SK-N-SH treated with all-trans-retinoic acid at 6 μM for 48 hours (cell line): ENCODE measurements at regions not wholly inside any gene's neighbourhood (a gene's known extent, or its start where the extent isn't known, plus 50 kb on each side); places are given as distances from the start of the nearest gene placed in this dataset.

Experiments used
- ATAC-seq: fragments of 200-7000 bp; cut with Tn5 transposase; 3 replicates; pipeline ENCODE4 v1.9.1; 2020; ENCODE audit warnings: mild to moderate bottlenecking, moderate library complexity
- ARNTL ChIP-seq: fragments of 450-650 bp; formaldehyde crosslinking; IDR thresholded peaks from 2 replicates; pipeline ENCODE4 v1.5.0; 2020; ENCODE audit warnings: low read depth, mild to moderate bottlenecking, moderate library complexity, borderline replicate concordance
- BACH2 ChIP-seq: fragments of 250-450 bp; sonication (Bioruptor Pico); IDR thresholded peaks from 2 replicates; pipeline ENCODE4 v1.9.0; 2021; ENCODE audit warnings: mild to moderate bottlenecking, borderline replicate concordance
- CREB5 ChIP-seq: fragments of 250-450 bp; sonication (Bioruptor Pico); IDR thresholded peaks from 2 replicates; pipeline ENCODE4 v1.5.1; 2020; ENCODE audit warnings: low read depth, mild to moderate bottlenecking, moderate library complexity
- CSDC2 ChIP-seq: fragments of 250-450 bp; sonication (Bioruptor Pico); IDR thresholded peaks from 2 replicates; pipeline ENCODE4 v1.5.0; 2020; ENCODE audit warnings: mild to moderate bottlenecking, moderate library complexity
- CSRNP3 ChIP-seq: fragments of 250-450 bp; sonication (Bioruptor Pico); IDR thresholded peaks from 2 replicates; pipeline ENCODE4 v1.5.1; 2021; ENCODE audit warnings: mild to moderate bottlenecking, moderate library complexity
- ESRRG ChIP-seq: fragments of 250-450 bp; sonication (Bioruptor Pico); IDR thresholded peaks from 2 replicates; pipeline ENCODE4 v1.6.1; 2021; ENCODE audit warnings: mild to moderate bottlenecking
- GLIS3 ChIP-seq: fragments of 250-450 bp; sonication (Bioruptor Pico); IDR thresholded peaks from 2 replicates; pipeline ENCODE4 v1.5.0; 2020; ENCODE audit warnings: mild to moderate bottlenecking, moderate library complexity
- ISL1 ChIP-seq: fragments of 250-450 bp; sonication (Bioruptor Pico); IDR thresholded peaks from 2 replicates; pipeline ENCODE4 v2.1.2; 2022; ENCODE audit warnings: mild to moderate bottlenecking, moderate library complexity
- OSR1 ChIP-seq: fragments of 250-450 bp; sonication (Bioruptor Pico); IDR thresholded peaks from 2 replicates; pipeline ENCODE4 v1.8.0; 2022; ENCODE audit warnings: moderate library complexity, mild to moderate bottlenecking, inconsistent platforms
- PPARA ChIP-seq: fragments of 250-450 bp; sonication (Bioruptor Pico); IDR thresholded peaks from 2 replicates; pipeline ENCODE4 v1.5.0; 2020; ENCODE audit warnings: mild to moderate bottlenecking, borderline replicate concordance
- SNAI2 ChIP-seq: fragments of 250-450 bp; sonication (Bioruptor Pico); IDR thresholded peaks from 2 replicates; pipeline ENCODE4 v1.5.0; 2020; ENCODE audit warnings: mild to moderate bottlenecking, moderate library complexity
- TCF4 ChIP-seq: fragments of 250-450 bp; sonication (Bioruptor Pico); IDR thresholded peaks from 2 replicates; pipeline ENCODE4 v1.8.0; 2021; ENCODE audit warnings: mild to moderate bottlenecking, moderate library complexity, borderline replicate concordance
- TOX ChIP-seq: fragments of 250-450 bp; sonication (Bioruptor Pico); IDR thresholded peaks from 2 replicates; pipeline ENCODE4 v1.8.0; 2021; ENCODE audit warnings: mild to moderate bottlenecking, moderate library complexity, borderline replicate concordance
- TSHZ2 ChIP-seq: fragments of 250-450 bp; sonication (Bioruptor Pico); IDR thresholded peaks from 2 replicates; pipeline ENCODE4 v1.5.0; 2020; ENCODE audit warnings: mild to moderate bottlenecking, moderate library complexity
- ZC3H10 ChIP-seq: fragments of 250-450 bp; sonication (Bioruptor Pico); IDR thresholded peaks from 2 replicates; pipeline ENCODE4 v1.5.1; 2021; ENCODE audit warnings: mild to moderate bottlenecking, moderate library complexity
- ZFP3 ChIP-seq: fragments of 250-450 bp; sonication (Bioruptor Pico); IDR thresholded peaks from 2 replicates; pipeline ENCODE4 v1.5.0; 2020; ENCODE audit warnings: mild to moderate bottlenecking, moderate library complexity
- ZFP30 ChIP-seq: fragments of 450-650 bp; formaldehyde crosslinking; IDR thresholded peaks from 2 replicates; pipeline ENCODE4 v1.5.0; 2022; ENCODE audit warnings: mild to moderate bottlenecking, moderate library complexity
- ZNF565 ChIP-seq: fragments of 450-650 bp; formaldehyde crosslinking; conservative IDR thresholded peaks from 2 replicates; pipeline ENCODE4 v1.5.0; 2020; ENCODE audit warnings: low read depth, mild to moderate bottlenecking, moderate library complexity
- ZNF70 ChIP-seq: fragments of 450-650 bp; formaldehyde crosslinking; IDR thresholded peaks from 2 replicates; pipeline ENCODE4 v1.5.0; 2020; ENCODE audit warnings: mild to moderate bottlenecking, moderate library complexity
- ZNF8 ChIP-seq: fragments of 450-650 bp; formaldehyde crosslinking; IDR thresholded peaks from 2 replicates; pipeline ENCODE4 v1.5.0; 2020; ENCODE audit warnings: mild to moderate bottlenecking, moderate library complexity
- TF ChIP-seq, protein P1 (sequence below): fragments of 250-450 bp; sonication (Bioruptor Pico); IDR thresholded peaks from 2 replicates; pipeline ENCODE4 v1.8.0; 2021; ENCODE audit warnings: low read depth, mild to moderate bottlenecking, moderate library complexity, borderline replicate concordance

DNA sequence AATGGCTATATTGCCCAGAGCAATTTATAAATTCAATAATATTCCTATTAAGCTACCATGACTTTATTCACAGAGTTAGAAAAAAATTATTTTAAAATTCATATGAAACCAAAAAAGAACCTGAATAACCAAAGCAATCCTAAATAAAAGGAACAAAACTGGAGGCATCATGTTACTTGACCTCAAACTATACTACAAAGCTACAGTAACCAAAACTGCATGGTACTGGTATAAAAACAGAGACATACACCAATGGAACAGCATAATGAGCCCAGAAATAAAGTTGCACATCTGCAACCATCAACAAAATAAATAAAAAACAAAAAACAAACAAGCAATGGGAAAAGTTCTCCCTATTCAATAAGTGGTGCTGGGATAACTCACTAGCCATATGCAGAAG, 203.2 kb downstream of the RGS9 start:
- ATAC-seq: no peak
- TF ChIP-seq ZFP30 (no peak), ZFP3 (CRISPR knock-in tag) (no peak), GLIS3 (no peak), OSR1 (CRISPR knock-in tag) (no peak), TOX (CRISPR knock-in tag) (no peak), ISL1 (CRISPR knock-in tag) (no peak), CREB5 (CRISPR knock-in tag) (no peak), TSHZ2 (CRISPR knock-in tag) (no peak), ARNTL (CRISPR knock-in tag) (no peak), ESRRG (no peak), ZNF8 (CRISPR knock-in tag) (no peak), CSRNP3 (CRISPR knock-in tag) (no peak), ZC3H10 (CRISPR knock-in tag) (no peak), CSDC2 (no peak), TCF4 (CRISPR knock-in tag) (no peak), BACH2 (no peak)
- TF ChIP-seq, protein P1, sequence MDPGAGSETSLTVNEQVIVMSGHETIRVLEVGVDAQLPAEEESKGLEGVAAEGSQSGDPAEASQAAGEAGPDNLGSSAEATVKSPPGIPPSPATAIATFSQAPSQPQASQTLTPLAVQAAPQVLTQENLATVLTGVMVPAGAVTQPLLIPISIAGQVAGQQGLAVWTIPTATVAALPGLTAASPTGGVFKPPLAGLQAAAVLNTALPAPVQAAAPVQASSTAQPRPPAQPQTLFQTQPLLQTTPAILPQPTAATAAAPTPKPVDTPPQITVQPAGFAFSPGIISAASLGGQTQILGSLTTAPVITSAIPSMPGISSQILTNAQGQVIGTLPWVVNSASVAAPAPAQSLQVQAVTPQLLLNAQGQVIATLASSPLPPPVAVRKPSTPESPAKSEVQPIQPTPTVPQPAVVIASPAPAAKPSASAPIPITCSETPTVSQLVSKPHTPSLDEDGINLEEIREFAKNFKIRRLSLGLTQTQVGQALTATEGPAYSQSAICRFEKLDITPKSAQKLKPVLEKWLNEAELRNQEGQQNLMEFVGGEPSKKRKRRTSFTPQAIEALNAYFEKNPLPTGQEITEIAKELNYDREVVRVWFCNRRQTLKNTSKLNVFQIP (CRISPR knock-in tag): no peak

GRCh38 chr17:65334406-65334805, 197.2 kb downstream of the RGS9 start:
- no peak for TF ChIP-seq TSHZ2 (CRISPR knock-in tag)
- no peak for TF ChIP-seq BACH2
- no peak for TF ChIP-seq ARNTL (CRISPR knock-in tag)
- no peak for TF ChIP-seq ESRRG
- TF ChIP-seq, protein P1 (CRISPR knock-in tag): no peak
- TF ChIP-seq TOX (CRISPR knock-in tag): no peak
- no peak for TF ChIP-seq ZFP3 (CRISPR knock-in tag)
- TF ChIP-seq ZNF70 (CRISPR knock-in tag): no peak
- TF ChIP-seq PPARA (CRISPR knock-in tag): no peak
- no peak for TF ChIP-seq SNAI2 (CRISPR knock-in tag)
- no peak for TF ChIP-seq ZC3H10 (CRISPR knock-in tag)
- no peak for TF ChIP-seq CSRNP3 (CRISPR knock-in tag)
- TF ChIP-seq ZNF565 (CRISPR knock-in tag): no peak
- TF ChIP-seq TCF4 (CRISPR knock-in tag): no peak
- TF ChIP-seq CSDC2: no peak
- ATAC-seq: no peak
